HG02642 (cell line): ENCODE measurements at regions not wholly inside any gene's neighbourhood (a gene's known extent, or its start where the extent isn't known, plus 50 kb on each side); places are given as distances from the start of the nearest gene placed in this dataset.

Experiments
- ATAC-seq: cut with Tn5 transposase; IDR thresholded peaks from one replicate; pipeline ENCODE4 v1.9.1; 2021; ENCODE audit warnings: mild to moderate bottlenecking; ENCODE audit not compliant: unreplicated experiment, poor library complexity

DNA sequence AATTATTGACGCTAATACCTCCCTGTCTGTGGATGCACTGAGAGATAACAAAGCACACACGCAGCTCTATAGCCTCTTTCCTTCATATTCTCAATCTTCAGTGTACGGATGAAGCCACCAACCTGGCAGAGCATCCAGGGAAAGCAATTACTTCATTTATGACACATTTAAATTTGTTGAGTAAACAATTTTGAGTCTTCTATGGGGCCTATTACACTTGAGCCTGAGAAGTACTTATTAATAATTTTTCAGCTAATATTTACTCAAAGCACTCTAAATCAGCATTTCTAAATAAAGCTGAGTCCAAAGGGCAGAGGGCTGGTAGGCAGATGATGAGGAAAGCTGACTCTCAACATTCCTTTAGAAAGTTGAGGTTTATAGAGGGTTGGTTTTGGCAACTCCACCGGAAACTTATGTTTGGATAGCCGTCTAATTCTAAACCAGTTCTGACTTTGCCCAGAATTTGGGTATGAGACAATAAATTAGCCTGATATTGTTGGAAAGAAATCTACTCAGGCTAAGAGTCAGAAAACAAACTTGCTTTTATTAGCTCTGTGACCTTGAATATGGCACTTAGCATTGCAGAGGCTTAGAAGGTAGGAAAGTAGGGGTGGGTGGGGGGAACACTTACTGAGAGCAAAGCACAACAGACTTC is 643.5 kb downstream of the CDH11 start:
- ATAC-seq: no peak

DNA sequence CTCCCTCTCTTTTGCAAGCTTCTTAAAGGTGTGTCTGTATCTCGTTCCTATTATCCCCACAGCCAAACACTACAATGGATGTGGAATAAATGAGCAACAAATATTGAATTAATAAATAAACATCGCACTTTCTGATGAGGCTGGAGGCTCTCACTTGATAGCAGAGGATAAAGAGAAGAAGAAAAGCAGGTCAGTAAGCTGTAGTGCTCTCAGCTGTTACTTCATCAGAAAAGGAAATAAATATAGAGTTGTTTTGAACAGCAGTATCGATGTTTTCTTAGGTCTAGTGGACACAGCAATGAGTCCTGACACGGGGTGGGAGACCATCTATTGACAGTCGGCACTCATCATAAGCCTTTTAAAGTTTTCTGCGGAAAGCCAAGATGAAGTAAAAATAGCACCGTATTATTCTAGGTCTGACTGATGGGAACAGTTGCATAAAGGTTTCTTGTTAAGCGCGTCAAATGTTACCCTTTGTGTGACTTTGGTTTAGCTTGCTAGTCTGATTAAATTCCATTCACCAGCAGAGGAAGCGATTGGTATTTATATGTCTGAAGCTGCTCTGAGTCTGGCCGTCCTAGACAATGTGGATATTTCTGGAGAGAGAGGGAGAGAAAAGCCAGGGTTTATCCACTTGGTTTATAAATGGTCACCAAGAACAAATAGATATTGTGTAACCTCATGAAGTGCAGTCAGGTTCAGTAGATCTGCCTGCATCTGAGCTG is 646.1 kb downstream of the CDH11 start:
- no peak for ATAC-seq

DNA sequence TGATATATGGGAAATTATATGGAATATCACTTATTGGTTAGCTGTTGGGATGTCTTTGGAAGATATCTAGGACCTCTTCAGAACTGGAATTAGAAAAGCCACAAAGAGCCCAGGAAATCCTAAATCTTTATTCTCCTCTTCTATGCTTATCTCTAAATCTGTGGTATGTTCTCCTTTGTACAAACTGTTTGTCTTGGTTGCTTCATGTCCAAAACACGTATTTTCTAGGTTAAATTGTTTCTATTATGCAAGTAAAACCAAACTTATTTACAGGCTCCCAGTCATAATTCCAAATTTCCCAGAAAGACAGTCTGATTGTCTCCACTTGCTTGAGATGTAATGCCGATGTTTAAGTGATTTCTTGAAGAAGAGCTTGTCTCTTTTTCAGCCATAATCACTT is 650.9 kb downstream of the CDH11 start:
- no peak for ATAC-seq

DNA sequence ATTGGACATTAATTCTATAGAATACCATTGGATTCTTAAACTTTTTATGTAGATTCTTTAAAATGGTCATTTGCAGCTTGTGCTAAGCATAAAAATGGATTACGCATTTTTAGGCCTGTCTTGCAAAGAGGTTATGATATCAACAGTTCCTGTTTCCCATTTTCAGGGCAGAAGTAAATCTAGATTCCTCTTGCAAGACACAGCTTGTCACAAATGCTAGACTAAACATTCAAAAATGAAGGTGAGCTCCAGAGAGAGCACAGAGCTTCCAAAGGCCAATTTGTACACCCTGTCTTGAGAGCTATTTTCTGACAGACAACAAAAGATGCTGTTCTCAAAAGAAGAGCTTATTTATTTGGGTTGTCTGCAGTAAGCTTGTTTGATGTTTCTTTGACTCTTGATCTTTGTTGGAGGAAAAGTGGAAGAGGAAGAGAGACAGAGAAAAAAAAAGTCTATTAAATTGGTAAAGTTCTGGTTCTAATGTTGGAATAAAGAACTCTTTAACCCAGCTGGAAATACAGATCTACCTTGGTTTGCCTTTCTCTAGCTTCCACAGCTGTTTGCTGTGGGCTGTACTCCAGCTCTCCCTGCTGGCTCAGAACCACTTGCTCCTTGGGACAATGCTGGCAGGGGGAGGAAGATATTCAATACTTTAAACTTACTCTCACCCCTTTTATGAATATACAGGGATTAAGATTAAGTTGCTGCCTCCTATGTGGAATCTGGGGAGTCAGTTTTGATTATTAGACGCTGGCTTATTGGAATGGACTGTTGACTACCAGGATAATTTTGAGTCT is 651.8 kb downstream of the CDH11 start:
- ATAC-seq: no peak

DNA sequence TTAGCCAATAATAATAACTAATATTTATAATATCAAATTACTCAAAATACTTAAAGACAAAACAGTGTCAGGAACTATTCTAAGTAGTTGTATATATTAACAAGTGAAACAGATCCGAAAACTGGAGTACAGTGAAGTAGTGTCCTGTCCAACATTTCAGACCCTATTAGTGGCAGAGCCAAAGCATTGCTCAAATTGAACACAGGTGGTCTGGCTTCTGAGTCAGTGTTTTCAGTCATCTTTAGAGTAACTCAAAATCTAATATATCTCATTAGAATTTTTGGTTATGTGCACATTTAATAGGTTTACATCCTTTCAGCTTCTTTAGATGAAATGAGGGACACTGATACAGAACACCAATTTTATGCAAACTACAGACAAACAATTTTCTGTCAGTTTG is 652.5 kb downstream of the CDH11 start:
- no peak for ATAC-seq

DNA sequence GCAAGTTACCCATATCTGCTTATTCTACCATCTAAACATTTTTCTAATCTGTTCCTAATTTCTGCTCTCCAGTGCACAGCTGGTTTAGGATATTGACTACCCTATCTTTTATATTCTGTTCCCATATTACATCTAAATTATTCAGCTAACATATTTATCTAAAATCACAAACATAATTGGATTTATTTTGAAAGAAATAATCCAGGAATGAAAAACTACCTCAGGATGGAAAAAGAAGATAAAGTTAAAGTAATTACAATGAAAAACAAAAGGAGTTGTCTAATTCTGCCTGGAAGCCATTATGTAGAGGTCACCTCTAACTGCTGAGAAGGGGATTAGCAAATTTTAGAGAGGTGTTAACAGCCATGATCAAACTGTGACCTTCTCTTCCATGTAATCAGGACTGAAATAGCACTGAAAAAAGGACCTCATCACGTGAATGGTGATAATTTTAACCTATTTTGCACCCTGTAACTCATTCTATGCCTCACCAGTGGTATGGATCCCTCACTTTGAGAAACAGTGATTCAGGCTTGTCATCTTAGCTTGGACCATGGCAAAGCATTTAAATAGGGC is 653.3 kb downstream of the CDH11 start:
- no peak for ATAC-seq

DNA sequence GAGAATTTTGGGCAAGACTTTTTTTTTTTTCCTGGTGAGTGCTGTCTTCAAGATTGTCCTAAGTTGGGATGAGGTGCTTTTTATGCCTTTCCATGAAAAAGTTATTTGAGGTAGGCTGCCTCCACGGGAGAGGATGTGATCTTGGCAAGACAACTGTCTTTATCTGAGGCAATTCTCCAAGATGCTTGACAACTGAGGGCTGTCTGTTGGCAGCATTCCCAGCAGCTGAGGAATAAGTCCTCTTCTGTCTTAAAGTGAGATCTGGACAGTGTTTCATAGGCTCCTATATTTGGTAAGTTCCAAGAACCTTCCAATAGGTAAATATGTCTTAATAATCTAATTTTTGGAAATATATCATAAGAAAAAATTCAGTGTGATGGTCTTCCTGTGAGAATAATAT is 662.0 kb downstream of the CDH11 start:
- ATAC-seq: no peak

DNA sequence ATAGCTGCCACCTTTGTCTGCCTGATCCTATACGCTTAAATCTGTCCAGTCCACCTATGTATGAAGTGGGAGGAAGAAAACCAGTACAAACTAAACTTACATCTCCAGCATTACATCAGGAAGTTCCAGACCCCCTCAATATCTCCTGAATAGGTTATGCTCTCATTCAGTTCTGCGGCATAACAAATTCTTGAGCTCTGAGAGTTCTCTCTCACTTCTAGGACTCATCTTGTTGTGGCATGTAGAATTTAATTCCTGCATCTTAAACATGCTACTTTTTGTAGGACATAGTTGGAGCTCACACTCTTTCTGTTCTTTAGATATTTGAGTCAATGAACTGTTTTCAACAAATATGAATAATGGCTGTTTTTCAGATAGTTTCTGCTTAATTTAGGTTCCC is 662.5 kb downstream of the CDH11 start:
- no peak for ATAC-seq

DNA sequence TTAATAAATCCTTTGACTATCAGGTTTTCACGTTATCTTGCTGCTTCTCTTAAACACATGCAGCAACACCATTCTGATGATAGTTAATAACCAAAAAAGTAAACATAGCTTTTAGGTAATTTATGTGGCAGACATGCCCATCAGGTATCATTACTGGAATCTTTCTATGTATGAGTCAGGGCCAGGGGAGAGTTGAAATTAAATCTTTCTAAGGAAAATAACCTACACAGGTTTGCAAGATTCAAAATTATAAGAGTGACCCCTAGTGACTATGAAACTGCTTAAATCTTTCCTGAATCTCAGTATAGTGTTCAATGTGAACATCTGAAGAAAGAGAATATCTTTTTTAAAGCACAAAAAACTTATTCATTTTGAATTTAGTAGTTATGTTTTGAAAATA is 666.6 kb downstream of the CDH11 start:
- ATAC-seq: no peak

DNA sequence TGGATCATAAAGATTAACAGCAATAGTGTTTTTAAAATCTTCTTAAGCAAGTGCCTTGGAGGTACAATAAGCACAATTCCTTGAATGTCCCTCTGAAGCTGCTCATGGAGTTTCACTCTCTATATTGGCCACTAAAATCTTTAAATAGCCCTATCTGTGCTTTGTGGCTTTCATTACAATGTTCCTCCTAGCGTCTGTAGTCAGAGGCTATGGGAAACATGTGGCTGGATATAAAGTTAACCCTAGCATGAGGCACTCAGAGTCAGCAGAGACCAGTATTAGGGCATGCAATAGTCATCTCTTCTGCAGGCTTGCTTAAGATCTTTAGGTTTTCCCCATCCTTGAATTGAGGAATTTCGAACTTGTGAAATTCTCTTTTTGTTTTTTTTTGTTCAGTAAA is 668.2 kb downstream of the CDH11 start:
- ATAC-seq: no peak

DNA sequence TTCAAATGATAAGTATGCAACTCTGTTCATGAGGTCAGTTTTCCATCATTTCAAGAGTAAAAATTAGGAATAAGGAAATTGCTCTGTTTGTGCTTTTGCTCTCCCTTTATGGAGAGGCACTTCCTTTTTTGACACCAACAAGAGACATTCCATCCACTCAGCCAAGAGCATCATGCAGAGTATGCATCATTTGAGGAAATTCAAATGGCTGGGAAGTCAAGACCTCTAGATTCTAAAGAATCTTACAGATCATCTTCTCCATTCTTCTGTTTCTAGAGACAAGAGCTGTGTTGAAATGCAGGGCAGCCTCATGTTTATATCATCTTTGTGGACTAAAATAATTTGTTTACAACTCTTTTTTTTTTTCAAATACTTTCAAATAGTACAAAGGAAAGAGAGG is 669.4 kb downstream of the CDH11 start:
- no peak for ATAC-seq

DNA sequence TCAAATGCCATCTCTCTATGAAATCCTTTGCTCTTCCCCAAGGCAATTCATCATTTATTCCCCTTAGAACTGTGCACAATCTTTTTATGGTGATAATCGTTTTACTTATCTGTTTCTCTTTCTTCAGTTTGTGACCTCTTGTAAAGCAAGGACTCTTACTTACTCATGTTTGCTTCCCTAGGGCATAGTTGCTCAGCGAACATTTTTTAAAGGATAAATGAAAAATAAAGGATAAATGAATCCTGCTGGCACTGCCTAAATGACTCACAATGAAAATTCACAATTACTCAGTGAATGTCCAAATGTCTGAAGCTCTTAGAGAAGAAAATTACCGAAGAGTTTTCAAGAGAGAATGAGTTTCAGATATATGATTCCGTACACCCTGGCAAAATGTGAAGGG is 671.7 kb downstream of the CDH11 start:
- ATAC-seq: no peak

DNA sequence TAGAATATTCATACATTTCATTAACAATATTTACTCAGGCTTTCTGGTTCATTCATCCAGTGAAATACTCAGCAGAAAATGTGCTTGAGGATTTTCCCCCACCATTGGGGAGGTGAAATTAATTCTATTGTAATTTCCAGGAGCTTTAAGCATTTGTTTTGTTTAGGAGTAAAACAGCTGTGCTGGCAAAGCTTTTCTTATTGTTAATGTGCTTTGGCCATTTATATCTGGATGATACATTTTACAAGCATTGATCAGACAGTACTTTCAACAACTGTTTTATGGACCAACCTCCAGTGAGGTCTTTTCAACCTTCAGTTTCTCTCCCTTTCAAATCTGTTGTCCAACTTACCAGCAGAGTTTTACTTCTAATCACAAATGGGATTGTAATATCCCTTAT is 672.4 kb downstream of the CDH11 start:
- ATAC-seq: no peak

DNA sequence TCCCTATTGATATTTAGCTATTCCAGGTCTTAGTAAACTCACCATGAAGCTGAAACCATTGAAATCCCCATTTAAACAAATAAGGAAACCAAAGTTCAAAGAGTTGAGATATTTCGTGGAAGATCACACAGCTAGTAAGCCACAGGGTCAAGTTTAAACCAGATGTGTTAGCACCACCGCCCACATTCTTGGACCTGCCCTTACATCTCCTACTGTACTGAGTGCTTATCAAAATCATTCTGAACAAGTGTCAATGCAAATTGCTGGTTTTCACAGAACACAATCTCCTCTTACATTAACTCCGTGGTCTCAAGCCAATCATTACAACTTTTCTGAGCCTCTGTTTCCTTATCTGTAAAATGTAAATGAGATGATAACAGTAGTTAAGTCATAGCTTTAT is 676.2 kb downstream of the CDH11 start:
- no peak for ATAC-seq

DNA sequence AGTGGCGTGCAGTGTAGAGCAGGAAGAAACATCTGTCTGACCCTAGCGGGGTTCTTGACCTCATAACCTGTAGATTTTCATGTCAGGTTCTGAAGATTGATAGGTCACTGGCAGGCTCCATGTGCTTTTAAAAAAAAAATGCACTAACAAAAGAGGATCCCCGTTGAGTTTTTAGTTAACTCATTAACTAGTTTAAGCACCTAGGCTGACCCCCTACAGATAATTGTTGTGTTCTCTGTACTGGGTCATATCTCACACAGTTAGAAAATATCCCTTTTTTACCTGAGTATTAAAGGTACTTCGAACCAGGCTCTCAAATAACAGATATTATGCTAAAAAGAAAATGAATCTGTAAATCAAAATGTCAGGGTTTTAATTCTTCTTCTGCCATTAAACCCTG is 676.6 kb downstream of the CDH11 start:
- ATAC-seq: no peak

DNA sequence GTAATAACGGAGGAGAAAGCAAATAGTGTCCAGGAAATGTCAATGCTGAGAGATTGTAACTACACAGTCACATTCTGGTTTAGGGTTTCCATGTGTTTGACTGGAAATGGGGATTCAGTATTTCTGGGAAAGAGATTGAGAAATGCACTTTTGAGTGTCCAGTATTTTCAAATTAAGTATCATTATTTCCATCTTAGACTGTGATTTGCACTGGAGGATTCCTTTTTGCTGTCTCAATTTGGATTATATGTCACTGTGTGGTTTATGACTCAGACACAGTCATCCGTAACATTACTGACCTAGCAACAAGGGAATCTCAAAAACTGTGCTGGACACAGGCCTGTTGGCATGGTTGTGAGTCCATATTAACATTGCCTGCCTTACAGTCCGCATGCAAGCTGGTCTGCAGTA is 681.4 kb downstream of the CDH11 start:
- ATAC-seq: no peak

DNA sequence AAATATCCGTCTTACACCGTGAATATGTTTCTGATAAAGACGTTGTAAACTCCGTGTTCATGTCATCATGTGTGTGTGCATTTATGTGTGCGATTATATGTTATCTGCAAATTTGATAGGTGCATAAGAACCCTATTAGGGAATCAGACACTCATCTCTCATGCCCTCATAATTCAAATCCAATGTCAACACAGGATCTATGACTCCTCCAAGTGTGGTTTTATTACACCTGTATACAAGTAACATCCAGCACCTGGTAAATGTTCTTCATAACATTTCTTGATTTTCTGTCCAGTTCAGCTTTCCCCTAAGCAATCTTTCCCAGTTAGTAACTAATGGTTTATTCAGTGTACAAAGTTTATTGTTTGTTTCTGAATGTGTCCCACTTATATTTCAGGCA is 681.9 kb downstream of the CDH11 start:
- ATAC-seq: no peak

DNA sequence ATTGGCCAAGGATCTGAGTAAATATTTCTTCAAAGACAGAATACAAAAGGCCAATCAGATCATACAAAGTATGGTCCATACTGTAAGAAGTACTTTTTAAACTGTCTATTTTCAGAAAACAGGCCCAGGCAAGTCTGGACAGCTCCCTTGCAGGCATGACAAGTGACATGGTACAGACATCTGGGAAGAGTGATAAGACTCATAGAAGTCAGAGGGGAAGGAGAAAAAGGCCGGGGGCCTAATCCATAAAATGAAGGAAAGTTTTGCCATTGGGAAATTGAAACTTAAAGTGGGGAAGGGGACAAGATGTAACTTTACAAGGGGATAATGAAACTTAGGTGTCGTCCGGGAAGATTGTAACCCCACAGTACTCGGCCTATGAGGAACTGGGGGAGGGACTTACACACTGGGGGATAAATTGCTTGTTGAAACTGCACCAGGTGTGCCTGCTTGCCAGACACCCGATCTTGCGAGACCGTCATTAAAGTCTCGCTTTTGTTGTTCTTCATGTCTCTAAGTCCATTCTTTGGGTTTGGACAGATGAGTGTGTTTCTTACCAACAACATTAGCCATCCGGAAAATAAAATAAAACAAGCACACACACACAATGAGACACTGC is 684.0 kb downstream of the CDH11 start:
- ATAC-seq: no peak

DNA sequence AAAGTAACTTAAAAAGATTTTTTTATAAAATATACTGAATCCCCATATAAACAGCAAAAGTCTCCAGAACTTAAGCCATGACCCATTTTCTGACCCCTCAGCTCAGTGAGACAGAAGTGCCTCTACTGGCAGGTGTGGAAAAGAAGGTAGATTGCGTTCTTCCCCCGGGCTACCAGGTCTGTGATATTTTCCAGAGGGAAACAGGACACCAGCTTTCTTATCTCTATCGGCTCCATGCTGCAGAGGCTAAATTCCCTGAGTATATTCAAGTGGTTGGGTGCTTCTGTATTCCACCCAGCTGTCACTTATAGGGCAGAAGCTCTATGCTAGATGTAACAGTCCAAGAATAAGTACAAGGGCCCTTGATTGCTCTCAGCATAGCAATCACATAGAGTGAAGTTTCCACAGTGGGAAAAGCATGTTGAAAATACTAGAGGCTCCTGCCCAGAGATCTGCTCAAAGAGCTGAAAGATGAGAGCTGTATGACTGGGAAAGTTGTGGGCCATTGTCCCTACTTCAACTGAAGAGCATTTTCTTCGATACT is 687.3 kb downstream of the CDH11 start:
- ATAC-seq: no peak

DNA sequence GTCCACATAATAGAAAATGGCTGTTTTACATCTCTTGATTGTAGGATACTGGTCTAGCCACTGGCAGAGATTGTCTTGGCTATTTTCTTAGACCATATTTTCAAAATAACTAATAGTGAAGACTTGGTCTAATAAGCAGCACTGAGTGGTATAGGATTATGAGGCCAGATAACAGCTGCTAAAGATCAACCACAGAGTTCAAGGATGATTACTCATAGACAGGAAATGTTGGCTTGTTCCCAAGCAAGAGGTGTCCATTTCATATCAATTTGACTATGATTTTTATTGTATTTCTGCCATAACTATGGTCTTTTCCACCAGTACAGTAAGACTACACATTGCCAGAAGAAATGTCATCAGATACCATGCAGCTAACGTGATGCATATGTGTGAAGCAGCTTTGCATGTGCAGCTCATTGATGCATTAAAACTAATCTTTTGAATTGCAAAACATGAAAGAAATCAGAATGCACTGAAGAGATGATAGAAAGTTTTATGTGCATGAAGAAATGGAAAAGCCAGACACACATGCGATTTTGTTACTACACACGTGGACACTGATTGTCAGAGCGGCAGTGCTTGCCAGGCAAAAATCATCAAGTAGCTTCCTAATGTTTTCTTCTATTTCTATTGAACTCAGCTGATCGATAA is 693.3 kb downstream of the CDH11 start:
- no peak for ATAC-seq
